Kidney epithelial cell (primary cell): ENCODE measurements at regions not wholly inside any gene's neighbourhood (a gene's known extent, or its start where the extent isn't known, plus 50 kb on each side); places are given as distances from the start of the nearest gene placed in this dataset.
"Not testable (repeated sequence)": the region's sequence is repeated elsewhere in the genome, so short reads cannot be mapped to it uniquely, and the experiment has no call there.

Source experiments
- DNase-seq: peaks from one replicate; pipeline ENCODE4 v3.0.0-alpha.2; 2010; ENCODE audit warnings: low read depth
- H3K27me3 ChIP-seq: 2 replicates; pipeline ENCODE4 v1.6.0; 2011; ENCODE audit warnings: low read length; ENCODE audit not compliant: control insufficient read depth, insufficient read depth
- H3K36me3 ChIP-seq: 2 replicates; pipeline ENCODE4 v1.5.1; 2011; ENCODE audit warnings: low read length; ENCODE audit not compliant: control insufficient read depth, insufficient read depth
- H3K4me3 ChIP-seq: 2 replicates; pipeline ENCODE4 v1.5.1; 2011; ENCODE audit warnings: low read depth, mild to moderate bottlenecking, control low read depth, low read length
- CTCF ChIP-seq: IDR thresholded peaks from 2 replicates; pipeline ENCODE4 v1.5.1; 2011; ENCODE audit warnings: mild to moderate bottlenecking, moderate library complexity, low read length, control low read depth, inconsistent platforms; ENCODE audit not compliant: insufficient read depth, poor library complexity, severe bottlenecking

GRCh38 chr2:16728351-16729136 is 62.9 kb upstream of the CYRIA start:
- DNase-seq: no peak
- H3K27me3 ChIP-seq: peaks cover 3% of the 10 kb centered on the region
- H3K36me3 ChIP-seq: no peaks in the 10 kb centered on the region
- no peak overlapping the region for H3K4me3 ChIP-seq
- TF ChIP-seq CTCF: no peak

- H3K27me3 ChIP-seq, H3K36me3 ChIP-seq, DNase-seq, H3K4me3 ChIP-seq: not testable (repeated sequence)
These were observed 62.2 kb upstream of the CYRIA start for GRCh38 chr2:16727849-16728248.

- peaks cover 3% of the 10 kb centered on the region for H3K27me3 ChIP-seq
- H3K4me3 ChIP-seq: no peak overlapping the region
- DNase-seq: no peak
- no peaks in the 10 kb centered on the region for H3K36me3 ChIP-seq
- no peak for TF ChIP-seq CTCF
These were observed 61.6 kb upstream of the CYRIA start for GRCh38 chr2:16727256-16727655.

GRCh38 chr2:16726577-16726976 is 60.9 kb upstream of the CYRIA start:
- Histone ChIP-seq H3K27me3 (peaks cover 3% of the 10 kb centered on the region), H3K36me3 (no peaks in the 10 kb centered on the region), H3K4me3 (no peak overlapping the region)
- DNase-seq: no peak
- TF ChIP-seq CTCF: no peak

- H3K4me3 ChIP-seq: no peak overlapping the region
- no peak for TF ChIP-seq CTCF
- no peak for DNase-seq
- H3K27me3 ChIP-seq: peaks cover 3% of the 10 kb centered on the region
- H3K36me3 ChIP-seq: no peaks in the 10 kb centered on the region
These were observed 60.5 kb upstream of the CYRIA start for GRCh38 chr2:16726147-16726546.

GRCh38 chr2:16725549-16725948 is 59.9 kb upstream of the CYRIA start:
- TF ChIP-seq CTCF: no peak
- Histone ChIP-seq H3K36me3 (no peaks in the 10 kb centered on the region), H3K4me3 (no peak overlapping the region), H3K27me3 (peaks cover 3% of the 10 kb centered on the region)
- DNase-seq: no peak
